SK-N-SH (cell line): ENCODE measurements at regions not wholly inside any gene's neighbourhood (a gene's known extent, or its start where the extent isn't known, plus 50 kb on each side); places are given as distances from the start of the nearest gene placed in this dataset.

Experiments
- CTCF ChIA-PET: fragments of 300-600, 350-600 bp; formaldehyde crosslinking; extraction: SDS; loops from one replicate; lab custom pipeline; 2021; lab: Yijun Ruan, JAX
- POLR2A ChIA-PET: fragments of 350-600 bp; sonication (Branson Sonifier 250); formaldehyde crosslinking; extraction: SDS; loops from one replicate; lab custom pipeline; 2020; ENCODE audit warnings: antibody characterized with exemption, inconsistent platforms; lab: Yijun Ruan, JAX
- DNase-seq: peaks from one replicate; pipeline ENCODE4 v3.0.0; 2012
- H2AFZ ChIP-seq: fragments of 200-600 bp; sonication (generic); 2 replicates; pipeline ENCODE4 v1.8.1; 2016; ENCODE audit warnings: antibody characterized with exemption, mild to moderate bottlenecking, low read depth
- H3F3A ChIP-seq: fragments of 200-600 bp; sonication (generic); replicated peaks from 2 replicates; pipeline ENCODE3; 2016; ENCODE audit warnings: antibody characterized with exemption, mild to moderate bottlenecking; ENCODE audit not compliant: insufficient read depth
- H3K27ac ChIP-seq, 2 experiments: fragments of 200-500 bp in 1 of 2; fragments of 200-600 bp in 1 of 2; sonication (Bioruptor generic) in 1 of 2; sonication (generic), shearing (Covaris generic) in 1 of 2; 2 replicates each; pipeline versions ENCODE4 v1.5.1 to v1.6.1; 2014 to 2016; ENCODE audit warnings: low read depth in 2 of 2, inconsistent platforms in 1 of 2, low read length in 1 of 2, mild to moderate bottlenecking in 1 of 2, mixed read lengths in 1 of 2
- H3K27me3 ChIP-seq: fragments of 200-600 bp; sonication (generic), shearing (Covaris generic); 2 replicates; pipeline ENCODE4 v1.6.1; 2016; ENCODE audit warnings: mixed run types; ENCODE audit not compliant: insufficient read depth
- H3K36me3 ChIP-seq, 2 experiments: fragments of 200-500 bp in 1 of 2; fragments of 200-600 bp in 1 of 2; sonication (Bioruptor generic) in 1 of 2; sonication (generic) in 1 of 2; replicated peaks in 1 of 2; 2 replicates each; pipeline versions ENCODE3 to v1.5.1; 2014 to 2016; ENCODE audit warnings: low read length in 1 of 2, mild to moderate bottlenecking in 1 of 2; ENCODE audit not compliant: insufficient read depth in 2 of 2, control insufficient read depth in 1 of 2
- H3K4me1 ChIP-seq, 2 experiments: fragments of 200-500 bp in 1 of 2; fragments of 200-600 bp in 1 of 2; sonication (Bioruptor generic) in 1 of 2; sonication (generic), shearing (Covaris generic) in 1 of 2; 2 replicates each; pipeline versions ENCODE4 v1.5.1 to v1.6.1; 2014 to 2016; ENCODE audit warnings: low read depth in 1 of 2, low read length in 1 of 2, mixed run types in 1 of 2; ENCODE audit not compliant: insufficient read depth in 2 of 2, control insufficient read depth in 1 of 2
- H3K4me2 ChIP-seq: fragments of 200-600 bp; sonication (generic), shearing (Covaris generic); 2 replicates; pipeline ENCODE4 v1.6.1; 2017; ENCODE audit warnings: mixed run types
- H3K4me3 ChIP-seq, 2 experiments: fragments of 200-500 bp in 1 of 2; fragments of 200-600 bp in 1 of 2; sonication (Bioruptor generic) in 1 of 2; sonication (generic), shearing (Covaris generic) in 1 of 2; 2 replicates each; pipeline versions ENCODE4 v1.5.1 to v1.8.1; 2014 to 2016; ENCODE audit warnings: low read depth in 2 of 2, inconsistent platforms in 1 of 2, low read length in 1 of 2, mild to moderate bottlenecking in 1 of 2, mixed read lengths in 1 of 2, moderate library complexity in 1 of 2
- H3K79me2 ChIP-seq: fragments of 200-600 bp; sonication (generic); 2 replicates; pipeline ENCODE4 v1.8.1; 2017; ENCODE audit warnings: mild to moderate bottlenecking; ENCODE audit not compliant: insufficient read depth
- H3K9ac ChIP-seq: fragments of 200-600 bp; sonication (generic); 2 replicates; pipeline ENCODE4 v1.6.1; 2017; ENCODE audit warnings: mixed run types
- H3K9me2 ChIP-seq: fragments of 200-600 bp; sonication (generic); 2 replicates; pipeline ENCODE4 v1.6.1; 2017; ENCODE audit warnings: mixed run types
- H3K9me3 ChIP-seq: fragments of 200-600 bp; sonication (generic); 2 replicates; pipeline ENCODE4 v1.6.1; 2017; ENCODE audit warnings: mixed run types, mild to moderate bottlenecking, moderate library complexity
- H4K20me1 ChIP-seq: fragments of 200-600 bp; sonication (generic); 2 replicates; pipeline ENCODE4 v1.6.1; 2017; ENCODE audit warnings: mild to moderate bottlenecking, mixed run types; ENCODE audit not compliant: insufficient read depth
- ELF1 ChIP-seq: IDR thresholded peaks from 2 replicates; pipeline ENCODE4 v1.4.0; 2012
- EZH2phosphoT487 ChIP-seq: fragments of 200-600 bp; sonication (generic); IDR thresholded peaks from 2 replicates; pipeline ENCODE4 v1.6.1; 2017; ENCODE audit warnings: low read depth, mixed run types, mild to moderate bottlenecking, antibody characterized with exemption, moderate library complexity, borderline replicate concordance
- FOXJ3 ChIP-seq: sonication (generic); formaldehyde crosslinking; IDR thresholded peaks from 2 replicates; pipeline ENCODE4 v1.5.1; 2020; ENCODE audit warnings: mild to moderate bottlenecking, missing genetic modification reagents
- GATA2 ChIP-seq: sonication (generic); formaldehyde crosslinking; IDR thresholded peaks from 2 replicates; pipeline ENCODE4 v1.5.0; 2020; ENCODE audit warnings: mild to moderate bottlenecking, missing genetic modification reagents
- MEF2A ChIP-seq: IDR thresholded peaks from 2 replicates; pipeline ENCODE4 v1.4.0; 2012; ENCODE audit warnings: low read depth, borderline replicate concordance
- MXI1 ChIP-seq: IDR thresholded peaks from 2 replicates; pipeline ENCODE4 v1.6.1; 2012; ENCODE audit warnings: mild to moderate bottlenecking, low read depth, low read length, improper control_type of control experiment
- NRF1 ChIP-seq: IDR thresholded peaks from 2 replicates; pipeline ENCODE4 v1.6.1; 2012; ENCODE audit warnings: low read depth, mild to moderate bottlenecking, low read length
- RFX5 ChIP-seq: IDR thresholded peaks from 2 replicates; pipeline ENCODE4 v1.6.1; 2012; ENCODE audit warnings: mild to moderate bottlenecking, improper control_type of control experiment, low read length
- SMC3 ChIP-seq: IDR thresholded peaks from 2 replicates; pipeline ENCODE4 v1.6.1; 2012; ENCODE audit warnings: low read depth, low read length, improper control_type of control experiment
- TAF1 ChIP-seq: IDR thresholded peaks from 2 replicates; pipeline ENCODE4 v1.6.1; 2012; ENCODE audit warnings: low read depth, mild to moderate bottlenecking, low read length, moderate library complexity, borderline replicate concordance
- TCF12 ChIP-seq: IDR thresholded peaks from 2 replicates; pipeline ENCODE4 v1.4.0; 2012
- TEAD4 ChIP-seq: IDR thresholded peaks from 2 replicates; pipeline ENCODE4 v1.4.0; 2012; ENCODE audit warnings: mild to moderate bottlenecking, borderline replicate concordance; ENCODE audit not compliant: insufficient read depth
- USF1 ChIP-seq: IDR thresholded peaks from 2 replicates; pipeline ENCODE4 v1.4.0; 2012; ENCODE audit warnings: low read depth, borderline replicate concordance
- WGBS: methylation state at CpG from one replicate; pipeline ENCODE4 v1.1.6; 2017; ENCODE audit warnings: low lambda C conversion rate; 5-methylcytosine and 5-hydroxymethylcytosine counted together
- TF ChIP-seq, protein P1 (sequence below): fragments of 150-350 bp; IDR thresholded peaks from 2 replicates; pipeline ENCODE4 v1.6.1; 2016; ENCODE audit warnings: mild to moderate bottlenecking, low read depth, low read length
- TF ChIP-seq, protein P2 (sequence below): IDR thresholded peaks from 2 replicates; pipeline ENCODE4 v1.6.1; 2012; ENCODE audit warnings: mild to moderate bottlenecking, low read depth, low read length, moderate library complexity
- TF ChIP-seq, protein P3 (sequence below): fragments of 150-350 bp; IDR thresholded peaks from 2 replicates; pipeline ENCODE4 v1.6.1; 2017; ENCODE audit warnings: antibody characterized with exemption, low read length, low read depth, borderline replicate concordance

DNA sequence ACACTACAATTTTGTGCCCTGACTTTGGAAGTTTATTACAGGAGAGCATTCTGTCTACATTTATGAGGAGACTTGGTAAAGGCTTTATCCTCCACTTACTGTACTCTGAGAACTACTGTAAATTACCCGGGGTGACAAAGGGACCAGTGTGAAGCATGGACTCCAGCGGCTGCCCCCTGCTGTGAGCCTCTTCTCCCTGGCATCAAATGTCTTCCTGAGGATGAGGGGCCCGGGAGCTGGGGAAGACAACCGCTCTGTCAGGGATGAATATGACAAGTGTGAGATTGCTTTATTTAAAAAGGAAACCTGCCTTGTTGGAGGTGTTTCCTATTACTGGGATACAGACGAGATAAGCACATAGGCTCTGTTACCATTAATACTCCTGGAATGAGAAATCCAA is 714.8 kb downstream of the CCSER2 start (continued):
- TF ChIP-seq, protein P1, sequence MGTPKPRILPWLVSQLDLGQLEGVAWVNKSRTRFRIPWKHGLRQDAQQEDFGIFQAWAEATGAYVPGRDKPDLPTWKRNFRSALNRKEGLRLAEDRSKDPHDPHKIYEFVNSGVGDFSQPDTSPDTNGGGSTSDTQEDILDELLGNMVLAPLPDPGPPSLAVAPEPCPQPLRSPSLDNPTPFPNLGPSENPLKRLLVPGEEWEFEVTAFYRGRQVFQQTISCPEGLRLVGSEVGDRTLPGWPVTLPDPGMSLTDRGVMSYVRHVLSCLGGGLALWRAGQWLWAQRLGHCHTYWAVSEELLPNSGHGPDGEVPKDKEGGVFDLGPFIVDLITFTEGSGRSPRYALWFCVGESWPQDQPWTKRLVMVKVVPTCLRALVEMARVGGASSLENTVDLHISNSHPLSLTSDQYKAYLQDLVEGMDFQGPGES: no peak
- no peak for TF ChIP-seq TEAD4

DNA sequence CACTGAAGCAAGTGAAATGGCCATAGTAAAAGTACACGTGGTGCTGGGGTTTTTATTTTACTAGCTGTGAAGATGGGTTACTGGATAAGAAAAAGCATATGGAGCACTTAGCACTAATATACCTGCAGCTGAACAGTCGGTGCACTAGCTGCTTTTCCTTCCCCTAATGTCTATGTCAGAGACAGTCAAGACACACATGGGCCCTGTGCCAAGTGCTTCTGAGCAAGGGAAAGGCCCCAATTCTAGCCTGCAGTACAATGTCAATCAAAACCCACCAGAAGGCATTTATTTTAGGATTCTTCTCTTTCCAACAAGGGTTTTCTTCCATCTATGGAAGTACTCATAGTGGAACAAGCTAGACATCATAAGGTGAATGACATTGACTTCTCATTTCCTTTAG is 716.7 kb downstream of the CCSER2 start:
- no peaks in the 10 kb centered on the region for H3F3A ChIP-seq
- WGBS: 11% methylated on average over 2 of the region's 2 CpGs
- no peak overlapping the region for H3K4me2 ChIP-seq
- H3K4me3 ChIP-seq: no peak overlapping the region
- no peaks in the 10 kb centered on the region for H4K20me1 ChIP-seq
- H3K79me2 ChIP-seq: no peaks in the 10 kb centered on the region
- H3K9me3 ChIP-seq: no peaks in the 10 kb centered on the region
- CTCF ChIA-PET: interaction anchor here (1.2 kb wide), 1 partner anchor 16 kb away, joined by 3 read pairs; no protein-coding TSS in a partner anchor
- TF ChIP-seq USF1: no peak
- no peak for TF ChIP-seq EZH2phosphoT487
- no peak for TF ChIP-seq SMC3
- no peak for TF ChIP-seq NRF1
- TF ChIP-seq MXI1: no peak
- TF ChIP-seq GATA2 (CRISPR knock-in tag): no peak
- no peak for TF ChIP-seq ELF1
- TF ChIP-seq TAF1: no peak
- TF ChIP-seq RFX5: no peak
- TF ChIP-seq TCF12: no peak
- H3K27ac ChIP-seq: no peak overlapping the region
- no peaks in the 10 kb centered on the region for H3K9me2 ChIP-seq
- H3K27me3 ChIP-seq: no peaks in the 10 kb centered on the region
- POLR2A ChIA-PET: no interaction called here
- H3K4me1 ChIP-seq: no peaks in the 10 kb centered on the region
- no peak overlapping the region for H2AFZ ChIP-seq
- DNase-seq: no peak
- H3K9ac ChIP-seq: no peak overlapping the region
- no peaks in the 10 kb centered on the region for H3K36me3 ChIP-seq

- POLR2A ChIA-PET: no interaction called here
- WGBS: 4% methylated on average over 5 of the region's 5 CpGs
- TF ChIP-seq FOXJ3 (CRISPR knock-in tag): no peak
- no peak for TF ChIP-seq TAF1
- no peak for TF ChIP-seq MEF2A
- TF ChIP-seq, protein P2, sequence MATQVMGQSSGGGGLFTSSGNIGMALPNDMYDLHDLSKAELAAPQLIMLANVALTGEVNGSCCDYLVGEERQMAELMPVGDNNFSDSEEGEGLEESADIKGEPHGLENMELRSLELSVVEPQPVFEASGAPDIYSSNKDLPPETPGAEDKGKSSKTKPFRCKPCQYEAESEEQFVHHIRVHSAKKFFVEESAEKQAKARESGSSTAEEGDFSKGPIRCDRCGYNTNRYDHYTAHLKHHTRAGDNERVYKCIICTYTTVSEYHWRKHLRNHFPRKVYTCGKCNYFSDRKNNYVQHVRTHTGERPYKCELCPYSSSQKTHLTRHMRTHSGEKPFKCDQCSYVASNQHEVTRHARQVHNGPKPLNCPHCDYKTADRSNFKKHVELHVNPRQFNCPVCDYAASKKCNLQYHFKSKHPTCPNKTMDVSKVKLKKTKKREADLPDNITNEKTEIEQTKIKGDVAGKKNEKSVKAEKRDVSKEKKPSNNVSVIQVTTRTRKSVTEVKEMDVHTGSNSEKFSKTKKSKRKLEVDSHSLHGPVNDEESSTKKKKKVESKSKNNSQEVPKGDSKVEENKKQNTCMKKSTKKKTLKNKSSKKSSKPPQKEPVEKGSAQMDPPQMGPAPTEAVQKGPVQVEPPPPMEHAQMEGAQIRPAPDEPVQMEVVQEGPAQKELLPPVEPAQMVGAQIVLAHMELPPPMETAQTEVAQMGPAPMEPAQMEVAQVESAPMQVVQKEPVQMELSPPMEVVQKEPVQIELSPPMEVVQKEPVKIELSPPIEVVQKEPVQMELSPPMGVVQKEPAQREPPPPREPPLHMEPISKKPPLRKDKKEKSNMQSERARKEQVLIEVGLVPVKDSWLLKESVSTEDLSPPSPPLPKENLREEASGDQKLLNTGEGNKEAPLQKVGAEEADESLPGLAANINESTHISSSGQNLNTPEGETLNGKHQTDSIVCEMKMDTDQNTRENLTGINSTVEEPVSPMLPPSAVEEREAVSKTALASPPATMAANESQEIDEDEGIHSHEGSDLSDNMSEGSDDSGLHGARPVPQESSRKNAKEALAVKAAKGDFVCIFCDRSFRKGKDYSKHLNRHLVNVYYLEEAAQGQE: no peak
- TF ChIP-seq, protein P1: no peak
- TF ChIP-seq TCF12: no peak
- TF ChIP-seq, protein P3, sequence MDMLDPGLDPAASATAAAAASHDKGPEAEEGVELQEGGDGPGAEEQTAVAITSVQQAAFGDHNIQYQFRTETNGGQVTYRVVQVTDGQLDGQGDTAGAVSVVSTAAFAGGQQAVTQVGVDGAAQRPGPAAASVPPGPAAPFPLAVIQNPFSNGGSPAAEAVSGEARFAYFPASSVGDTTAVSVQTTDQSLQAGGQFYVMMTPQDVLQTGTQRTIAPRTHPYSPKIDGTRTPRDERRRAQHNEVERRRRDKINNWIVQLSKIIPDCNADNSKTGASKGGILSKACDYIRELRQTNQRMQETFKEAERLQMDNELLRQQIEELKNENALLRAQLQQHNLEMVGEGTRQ: no peak
- H3K4me1 ChIP-seq: no peaks in the 10 kb centered on the region
- no peaks in the 10 kb centered on the region for H3K27me3 ChIP-seq
- H4K20me1 ChIP-seq: no peaks in the 10 kb centered on the region
- no peak overlapping the region for H3K4me3 ChIP-seq
- CTCF ChIA-PET: interaction anchor here (1.0 kb wide), 1 partner anchor 16 kb away, joined by 3 read pairs; no protein-coding TSS in a partner anchor
- no peak overlapping the region for H3K9ac ChIP-seq
- no peaks in the 10 kb centered on the region for H3K79me2 ChIP-seq
- no peaks in the 10 kb centered on the region for H3F3A ChIP-seq
- H3K36me3 ChIP-seq: no peaks in the 10 kb centered on the region
- H3K4me2 ChIP-seq: no peak overlapping the region
- H2AFZ ChIP-seq: no peak overlapping the region
- no peaks in the 10 kb centered on the region for H3K9me2 ChIP-seq
- H3K9me3 ChIP-seq: no peaks in the 10 kb centered on the region
- no peak for DNase-seq
- no peak overlapping the region for H3K27ac ChIP-seq
Observed at GRCh38 chr10:85047170-85047834, 718.9 kb downstream of the CCSER2 start.
